ACC112 (cell line): ENCODE measurements at regions not wholly inside any gene's neighbourhood (a gene's known extent, or its start where the extent isn't known, plus 50 kb on each side); places are given as distances from the start of the nearest gene placed in this dataset.

Source experiments
- H2AFZ ChIP-seq: fragments of 200-600 bp; sonication (generic); one replicate; pipeline ENCODE4 v1.6.0; 2017; ENCODE audit warnings: antibody characterized with exemption, low read length; ENCODE audit not compliant: unreplicated experiment
- H3K27ac ChIP-seq: fragments of 200-600 bp; sonication (generic); 2 replicates; pipeline ENCODE4 v1.5.1; 2014; ENCODE audit warnings: low read depth, mild to moderate bottlenecking, antibody characterized with exemption, low read length, moderate library complexity
- H3K27me3 ChIP-seq: fragments of 200-600 bp; sonication (generic); 2 replicates; pipeline ENCODE4 v1.6.1; 2014; ENCODE audit warnings: mild to moderate bottlenecking, antibody characterized with exemption, low read length, moderate library complexity, mixed read lengths; ENCODE audit not compliant: insufficient read depth
- H3K36me3 ChIP-seq: fragments of 200-600 bp; sonication (generic); 2 replicates; pipeline ENCODE4 v1.6.1; 2016; ENCODE audit warnings: mild to moderate bottlenecking, antibody characterized with exemption, low read length, moderate library complexity, mixed read lengths; ENCODE audit not compliant: insufficient read depth
- H3K4me1 ChIP-seq: fragments of 200-600 bp; sonication (generic); one replicate; pipeline ENCODE4 v1.6.1; 2016; ENCODE audit warnings: low read length, mixed read lengths; ENCODE audit not compliant: insufficient read depth, unreplicated experiment, control insufficient read depth
- H3K4me3 ChIP-seq: fragments of 200-600 bp; sonication (generic); 2 replicates; pipeline ENCODE4 v1.5.1; 2014; ENCODE audit warnings: mild to moderate bottlenecking, low read depth, low read length
- H3K79me2 ChIP-seq: fragments of 200-600 bp; sonication (generic); one replicate; pipeline ENCODE4 v1.6.0; 2016; ENCODE audit warnings: low read length; ENCODE audit not compliant: control insufficient read depth, unreplicated experiment, insufficient read depth

- no peaks in the 10 kb centered on the region for H3K36me3 ChIP-seq
- no peak overlapping the region for H2AFZ ChIP-seq
- no peaks in the 10 kb centered on the region for H3K79me2 ChIP-seq
- no peaks in the 10 kb centered on the region for H3K4me1 ChIP-seq
- no peak overlapping the region for H3K4me3 ChIP-seq
- H3K27me3 ChIP-seq: peaks cover 7% of the 10 kb centered on the region; the same call in 1 of the 2 replicates
- H3K27ac ChIP-seq: no peak overlapping the region
These were observed 183.7 kb downstream of the TLR4 start for GRCh38 chr9:117887941-117888340.

GRCh38 chr9:117903453-117903852, 199.2 kb downstream of the TLR4 start:
- Histone ChIP-seq H3K4me3 (no peak overlapping the region), H3K79me2 (no peaks in the 10 kb centered on the region), H3K27ac (no peak overlapping the region), H2AFZ (no peak overlapping the region), H3K36me3 (no peaks in the 10 kb centered on the region), H3K27me3 (peaks cover 4% of the 10 kb centered on the region; the same call in 1 of the 2 replicates), H3K4me1 (no peaks in the 10 kb centered on the region)

- Histone ChIP-seq H3K36me3 (no peaks in the 10 kb centered on the region), H3K79me2 (no peaks in the 10 kb centered on the region), H3K27me3 (no peaks in the 10 kb centered on the region), H3K4me1 (no peaks in the 10 kb centered on the region), H2AFZ (no peak overlapping the region), H3K4me3 (no peak overlapping the region), H3K27ac (no peak overlapping the region)
These were observed 202.6 kb downstream of the TLR4 start for GRCh38 chr9:117906763-117907162.

DNA sequence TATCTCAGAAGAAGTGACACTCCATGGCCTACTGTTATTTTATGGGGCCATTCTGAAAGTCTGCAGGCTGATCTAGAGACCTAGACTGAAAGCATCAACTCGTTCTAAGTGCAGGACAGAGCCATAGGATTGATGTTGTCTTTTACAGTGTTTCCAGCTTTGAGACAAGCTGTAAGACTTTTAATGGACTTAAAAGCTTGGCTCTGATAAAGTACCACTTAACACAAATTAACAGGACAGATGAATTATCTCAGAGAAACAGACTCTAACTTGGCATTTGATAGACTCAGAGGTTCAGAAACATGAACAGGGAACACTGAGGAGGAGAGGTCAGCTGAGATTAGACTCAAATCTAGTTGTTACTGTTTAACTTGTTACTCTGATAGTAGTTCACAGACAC, 203.2 kb downstream of the TLR4 start:
- Histone ChIP-seq H3K4me1 (no peaks in the 10 kb centered on the region), H2AFZ (no peak overlapping the region), H3K79me2 (no peaks in the 10 kb centered on the region), H3K27ac (no peak overlapping the region), H3K4me3 (no peak overlapping the region), H3K27me3 (no peaks in the 10 kb centered on the region), H3K36me3 (no peaks in the 10 kb centered on the region)

GRCh38 chr9:117916291-117916690, 212.1 kb downstream of the TLR4 start:
- Histone ChIP-seq H3K27me3 (no peaks in the 10 kb centered on the region), H3K4me1 (no peaks in the 10 kb centered on the region), H3K36me3 (no peaks in the 10 kb centered on the region), H3K4me3 (no peak overlapping the region), H3K27ac (no peak overlapping the region), H2AFZ (no peak overlapping the region), H3K79me2 (no peaks in the 10 kb centered on the region)

GRCh38 chr9:117917873-117918272, 213.7 kb downstream of the TLR4 start:
- no peak overlapping the region for H3K4me3 ChIP-seq
- no peaks in the 10 kb centered on the region for H3K36me3 ChIP-seq
- H2AFZ ChIP-seq: no peak overlapping the region
- H3K27me3 ChIP-seq: no peaks in the 10 kb centered on the region
- no peaks in the 10 kb centered on the region for H3K4me1 ChIP-seq
- no peak overlapping the region for H3K27ac ChIP-seq
- H3K79me2 ChIP-seq: no peaks in the 10 kb centered on the region

DNA sequence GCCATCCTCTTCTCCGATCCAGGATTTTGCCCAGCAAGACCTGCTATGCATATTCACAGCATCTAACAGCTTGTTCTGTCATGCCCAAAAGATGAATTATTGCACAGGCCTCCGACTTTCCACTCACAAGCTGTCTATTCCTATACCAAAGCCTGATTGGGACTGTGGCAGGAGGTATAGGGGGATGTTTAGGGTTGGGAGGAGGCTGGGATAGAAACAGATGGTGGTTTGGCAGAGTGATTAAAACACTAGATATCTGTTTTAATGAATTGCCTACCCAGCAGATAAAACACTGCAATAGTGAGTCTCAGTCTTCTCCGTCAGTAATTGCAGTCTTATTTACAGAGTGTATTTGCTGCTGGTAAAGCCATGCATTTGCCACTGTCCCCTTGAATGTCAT, 215.3 kb downstream of the TLR4 start:
- Histone ChIP-seq H3K27me3 (no peaks in the 10 kb centered on the region), H3K4me1 (no peaks in the 10 kb centered on the region)

GRCh38 chr9:117926031-117926658, 221.9 kb downstream of the TLR4 start:
- Histone ChIP-seq H3K27ac (no peak overlapping the region), H2AFZ (no peak overlapping the region)

More for the DNA sequence above, 215.3 kb downstream of the TLR4 start:
- Histone ChIP-seq H3K36me3 (no peaks in the 10 kb centered on the region), H3K4me3 (no peak overlapping the region), H3K79me2 (no peaks in the 10 kb centered on the region), H2AFZ (no peak overlapping the region), H3K27ac (no peak overlapping the region)

GRCh38 chr9:117927354-117927753, 223.2 kb downstream of the TLR4 start:
- H2AFZ ChIP-seq: no peak overlapping the region
- H3K4me1 ChIP-seq: peaks cover 6% of the 10 kb centered on the region
- no peaks in the 10 kb centered on the region for H3K36me3 ChIP-seq
- H3K79me2 ChIP-seq: no peaks in the 10 kb centered on the region
- H3K4me3 ChIP-seq: no peak overlapping the region
- H3K27ac ChIP-seq: no peak overlapping the region
- no peaks in the 10 kb centered on the region; the same call in 1 of the 2 replicates for H3K27me3 ChIP-seq

More at GRCh38 chr9:117926031-117926658, 221.9 kb downstream of the TLR4 start:
- no peaks in the 10 kb centered on the region for H3K79me2 ChIP-seq
- no peak overlapping the region for H3K4me3 ChIP-seq
- no peaks in the 10 kb centered on the region; the same call in 1 of the 2 replicates for H3K27me3 ChIP-seq
- H3K36me3 ChIP-seq: no peaks in the 10 kb centered on the region
- H3K4me1 ChIP-seq: peaks cover 6% of the 10 kb centered on the region

DNA sequence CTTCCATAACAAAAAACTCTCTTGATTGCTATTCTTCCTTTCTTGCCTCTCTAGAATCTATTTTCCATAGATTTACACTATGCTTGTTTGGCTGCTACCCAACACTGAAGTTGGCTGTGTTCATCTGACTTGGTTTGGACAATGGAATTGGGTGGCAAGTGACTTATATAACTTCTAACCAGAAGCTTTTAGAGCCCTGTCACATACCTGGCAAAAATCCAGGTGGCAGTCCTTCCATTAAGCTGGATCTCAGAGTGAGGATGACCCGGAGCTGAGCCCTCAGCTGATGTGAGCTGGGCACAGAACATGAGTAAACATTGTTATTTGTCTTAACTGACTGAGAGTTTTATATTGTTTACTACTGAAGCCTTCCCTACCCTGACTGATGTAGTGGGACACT, 225.7 kb downstream of the TLR4 start:
- Histone ChIP-seq H3K27me3 (peaks cover 4% of the 10 kb centered on the region; the same call in 1 of the 2 replicates), H3K36me3 (no peaks in the 10 kb centered on the region), H3K4me3 (no peak overlapping the region), H3K79me2 (no peaks in the 10 kb centered on the region), H3K27ac (no peak overlapping the region; the same call in 1 of the 2 replicates), H2AFZ (no peak overlapping the region), H3K4me1 (peaks cover 6% of the 10 kb centered on the region)

GRCh38 chr9:117932585-117932984, 228.4 kb downstream of the TLR4 start:
- no peaks in the 10 kb centered on the region for H3K79me2 ChIP-seq
- H3K4me1 ChIP-seq: peaks cover 6% of the 10 kb centered on the region
- H3K4me3 ChIP-seq: no peak overlapping the region
- peaks cover 4% of the 10 kb centered on the region; the same call in 1 of the 2 replicates for H3K27me3 ChIP-seq
- no peak overlapping the region for H3K27ac ChIP-seq
- H3K36me3 ChIP-seq: no peaks in the 10 kb centered on the region
- no peak overlapping the region for H2AFZ ChIP-seq
